GM06990 (cell line): ENCODE measurements at regions not wholly inside any gene's neighbourhood (a gene's known extent, or its start where the extent isn't known, plus 50 kb on each side); places are given as distances from the start of the nearest gene placed in this dataset.
"Not testable (repeated sequence)": the region's sequence is repeated elsewhere in the genome, so short reads cannot be mapped to it uniquely, and the experiment has no call there.

Experiments used
- DNase-seq: peaks from one replicate; pipeline ENCODE4 v3.0.0-alpha.2; 2011; ENCODE audit not compliant: insufficient read length; ENCODE audit errors: extremely low read depth
- H3K27me3 ChIP-seq: replicated peaks from 2 replicates; pipeline ENCODE4 v1.6.0; 2011; ENCODE audit warnings: low read length; ENCODE audit not compliant: control insufficient read depth, insufficient read depth
- H3K36me3 ChIP-seq: 2 replicates; pipeline ENCODE4 v1.5.1; 2011; ENCODE audit warnings: low read length; ENCODE audit not compliant: control insufficient read depth, insufficient read depth
- H3K4me3 ChIP-seq: replicated peaks from 2 replicates; pipeline ENCODE4 v1.5.1; 2011; ENCODE audit warnings: low read depth, mild to moderate bottlenecking, control low read depth, low read length
- CTCF ChIP-seq: IDR thresholded peaks from 2 replicates; pipeline ENCODE4 v1.5.1; 2011; ENCODE audit warnings: low read length, control low read depth, mild to moderate bottlenecking, inconsistent platforms; ENCODE audit not compliant: insufficient read depth, poor library complexity, severe bottlenecking

- H3K27me3 ChIP-seq, result no peaks in the 10 kb centered on the region
- no peak overlapping the region for H3K4me3 ChIP-seq
- no peaks in the 10 kb centered on the region for H3K36me3 ChIP-seq
- TF ChIP-seq CTCF, result no peak
- DNase-seq, result no peak
These were observed 105.9 kb downstream of the PRDM13 start for GRCh38 chr6:99712519-99712918.

GRCh38 chr6:99722043-99722442 lies 115.4 kb downstream of the PRDM13 start:
- DNase-seq, H3K36me3 ChIP-seq, H3K4me3 ChIP-seq, H3K27me3 ChIP-seq: not testable (repeated sequence)

GRCh38 chr6:99730237-99730636 lies 123.6 kb downstream of the PRDM13 start:
- DNase-seq, H3K4me3 ChIP-seq, H3K36me3 ChIP-seq, H3K27me3 ChIP-seq: not testable (repeated sequence)

- H3K4me3 ChIP-seq, result no peak overlapping the region
- H3K27me3 ChIP-seq, result no peaks in the 10 kb centered on the region; the same call in 1 of the 2 replicates
- H3K36me3 ChIP-seq, result no peaks in the 10 kb centered on the region
- TF ChIP-seq CTCF, result no peak
- no peak for DNase-seq
These were observed 129.7 kb downstream of the PRDM13 start for GRCh38 chr6:99736302-99736701.

GRCh38 chr6:99739526-99739925 lies 132.9 kb downstream of the PRDM13 start:
- H3K4me3 ChIP-seq, result no peak overlapping the region
- H3K27me3 ChIP-seq, result no peaks in the 10 kb centered on the region; the same call in 1 of the 2 replicates
- H3K36me3 ChIP-seq, result no peaks in the 10 kb centered on the region
- TF ChIP-seq CTCF, result no peak
- DNase-seq, result no peak

- TF ChIP-seq CTCF, result no peak
- no peak overlapping the region for H3K4me3 ChIP-seq
- no peaks in the 10 kb centered on the region for H3K36me3 ChIP-seq
- no peaks in the 10 kb centered on the region; the same call in 1 of the 2 replicates for H3K27me3 ChIP-seq
- DNase-seq, result no peak
These were observed 134.5 kb downstream of the PRDM13 start for GRCh38 chr6:99741092-99741491.

GRCh38 chr6:99743647-99744046 lies 137.0 kb downstream of the PRDM13 start:
- TF ChIP-seq CTCF, result no peak
- no peak overlapping the region for H3K4me3 ChIP-seq
- no peak for DNase-seq
- no peaks in the 10 kb centered on the region for H3K36me3 ChIP-seq
- no peaks in the 10 kb centered on the region; the same call in 1 of the 2 replicates for H3K27me3 ChIP-seq
